ENCODE measurements at regions not wholly inside any gene's neighbourhood (a gene's known extent, or its start where the extent isn't known, plus 50 kb on each side); places are given as distances from the start of the nearest gene placed in this dataset.

DNA sequence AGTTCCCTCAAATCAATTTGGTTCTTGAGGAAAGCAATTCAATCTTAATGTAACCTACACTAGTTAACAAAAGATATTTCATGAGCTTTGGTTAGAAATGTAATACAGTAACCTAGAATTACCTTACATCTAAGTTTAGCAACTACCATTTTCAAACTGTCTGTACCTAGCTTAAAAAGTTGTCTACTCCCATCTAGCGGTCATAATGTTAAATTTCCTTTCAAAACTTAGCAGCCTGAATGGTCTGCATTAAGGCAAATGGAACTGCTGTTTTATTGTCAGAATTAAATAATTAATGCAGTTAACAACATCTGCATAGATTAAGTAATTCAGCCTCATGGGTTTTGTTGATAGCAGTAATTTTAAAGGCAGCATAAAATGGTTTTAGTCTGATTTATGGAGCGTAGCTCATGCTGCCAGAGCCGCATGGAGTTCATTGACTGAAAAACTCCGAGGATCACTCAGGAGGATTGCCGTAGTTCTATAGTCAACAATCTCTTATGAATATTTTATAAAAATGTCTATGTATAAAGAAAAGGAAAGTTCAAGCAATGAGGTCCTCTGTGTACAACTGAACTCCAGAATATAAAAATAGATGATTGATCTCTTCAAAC is 485.4 kb upstream of the MANEA start:
- Mint-ChIP-seq H3K27me3 (ENCODE audit: insufficient read depth, low read depth, poor library complexity) (no peaks in the 10 kb centered on the region), H3K9me3 (no peaks in the 10 kb centered on the region), H3K36me3 (ENCODE audit: low read depth) (no peaks in the 10 kb centered on the region), H3K4me1 (peaks cover 7% of the 10 kb centered on the region), H3K4me3 (no peak overlapping the region), H3K27ac (no peak overlapping the region)
- ATAC-seq (peak; percentile 77), DNase-seq (ENCODE audit: low spot score) (peak; percentile 75)
- Histone ChIP-seq H3K4me1 (ENCODE audit: insufficient read depth) (no peaks in the 10 kb centered on the region), H2AFZ (no peak overlapping the region), H3K36me3 (ENCODE audit: insufficient read depth) (no peaks in the 10 kb centered on the region), H3F3A (replicated peaks; ENCODE audit: low read depth) (no peaks in the 10 kb centered on the region), H3K9me2 (ENCODE audit: insufficient read depth) (no peaks in the 10 kb centered on the region), H3K79me2 (replicated peaks; ENCODE audit: insufficient read depth) (no peaks in the 10 kb centered on the region), H3K27ac (ENCODE audit: low read depth) (no peak overlapping the region), H3K27me3 (ENCODE audit: insufficient read depth) (no peaks in the 10 kb centered on the region), H3K4me3 (no peak overlapping the region), H3K4me2 (no peak overlapping the region), H4K20me1 (replicated peaks; ENCODE audit: insufficient read depth) (no peaks in the 10 kb centered on the region)
- TF ChIP-seq, protein P1, sequence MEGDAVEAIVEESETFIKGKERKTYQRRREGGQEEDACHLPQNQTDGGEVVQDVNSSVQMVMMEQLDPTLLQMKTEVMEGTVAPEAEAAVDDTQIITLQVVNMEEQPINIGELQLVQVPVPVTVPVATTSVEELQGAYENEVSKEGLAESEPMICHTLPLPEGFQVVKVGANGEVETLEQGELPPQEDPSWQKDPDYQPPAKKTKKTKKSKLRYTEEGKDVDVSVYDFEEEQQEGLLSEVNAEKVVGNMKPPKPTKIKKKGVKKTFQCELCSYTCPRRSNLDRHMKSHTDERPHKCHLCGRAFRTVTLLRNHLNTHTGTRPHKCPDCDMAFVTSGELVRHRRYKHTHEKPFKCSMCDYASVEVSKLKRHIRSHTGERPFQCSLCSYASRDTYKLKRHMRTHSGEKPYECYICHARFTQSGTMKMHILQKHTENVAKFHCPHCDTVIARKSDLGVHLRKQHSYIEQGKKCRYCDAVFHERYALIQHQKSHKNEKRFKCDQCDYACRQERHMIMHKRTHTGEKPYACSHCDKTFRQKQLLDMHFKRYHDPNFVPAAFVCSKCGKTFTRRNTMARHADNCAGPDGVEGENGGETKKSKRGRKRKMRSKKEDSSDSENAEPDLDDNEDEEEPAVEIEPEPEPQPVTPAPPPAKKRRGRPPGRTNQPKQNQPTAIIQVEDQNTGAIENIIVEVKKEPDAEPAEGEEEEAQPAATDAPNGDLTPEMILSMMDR (conservative IDR thresholded peaks at IDR 0.05; ENCODE audit: low read depth in 2 of 2), result peak; percentile 69 to 88
- TF ChIP-seq ZNF114 (CRISPR knock-in tag; IDR thresholded peaks at IDR 0.05), result no peak

DNA sequence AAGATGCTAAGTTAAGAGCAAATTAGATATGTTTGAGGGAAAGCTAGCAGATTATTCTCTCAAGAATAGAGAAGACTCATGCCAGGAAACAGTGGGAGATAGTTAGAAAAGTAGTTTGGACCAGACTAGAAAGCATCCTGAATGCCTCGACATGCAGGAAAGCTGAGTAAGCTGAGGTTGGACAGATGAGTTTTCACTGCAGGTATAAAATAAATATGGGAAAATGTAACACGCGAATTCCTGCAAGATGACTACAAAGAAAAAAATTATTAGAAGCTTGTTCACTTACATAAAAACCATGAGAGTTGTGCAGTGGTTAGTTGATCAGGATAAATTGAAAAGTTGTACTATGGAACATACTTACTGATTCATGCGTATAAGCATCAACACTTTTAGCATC is 484.2 kb upstream of the MANEA start:
- Histone ChIP-seq H3K27ac (ENCODE audit: low read depth) (no peak overlapping the region), H3K4me2 (no peak overlapping the region)
- no peak overlapping the region for H3K4me3 Mint-ChIP-seq

More for the DNA sequence above, 484.2 kb upstream of the MANEA start:
- no peaks in the 10 kb centered on the region for H3K36me3 Mint-ChIP-seq (ENCODE audit: low read depth)
- H3K4me1 Mint-ChIP-seq, result peaks cover 7% of the 10 kb centered on the region
- H3K9me2 ChIP-seq (ENCODE audit: insufficient read depth), result no peaks in the 10 kb centered on the region
- H3K9me3 Mint-ChIP-seq, result no peaks in the 10 kb centered on the region
- no peaks in the 10 kb centered on the region for H3K36me3 ChIP-seq (ENCODE audit: insufficient read depth)
- H3K27ac Mint-ChIP-seq, result no peak overlapping the region
- no peaks in the 10 kb centered on the region for H3K4me1 ChIP-seq (ENCODE audit: insufficient read depth)
- no peaks in the 10 kb centered on the region for H3K79me2 ChIP-seq (replicated peaks; ENCODE audit: insufficient read depth)
- no peak overlapping the region for H3K4me3 ChIP-seq
- no peak for TF ChIP-seq POLR2AphosphoS5 (IDR thresholded peaks at IDR 0.05; ENCODE audit: low read depth)
- TF ChIP-seq EZH2phosphoT487 (IDR thresholded peaks at IDR 0.05; ENCODE audit: unreplicated experiment), result no peak
- TF ChIP-seq, protein P2, sequence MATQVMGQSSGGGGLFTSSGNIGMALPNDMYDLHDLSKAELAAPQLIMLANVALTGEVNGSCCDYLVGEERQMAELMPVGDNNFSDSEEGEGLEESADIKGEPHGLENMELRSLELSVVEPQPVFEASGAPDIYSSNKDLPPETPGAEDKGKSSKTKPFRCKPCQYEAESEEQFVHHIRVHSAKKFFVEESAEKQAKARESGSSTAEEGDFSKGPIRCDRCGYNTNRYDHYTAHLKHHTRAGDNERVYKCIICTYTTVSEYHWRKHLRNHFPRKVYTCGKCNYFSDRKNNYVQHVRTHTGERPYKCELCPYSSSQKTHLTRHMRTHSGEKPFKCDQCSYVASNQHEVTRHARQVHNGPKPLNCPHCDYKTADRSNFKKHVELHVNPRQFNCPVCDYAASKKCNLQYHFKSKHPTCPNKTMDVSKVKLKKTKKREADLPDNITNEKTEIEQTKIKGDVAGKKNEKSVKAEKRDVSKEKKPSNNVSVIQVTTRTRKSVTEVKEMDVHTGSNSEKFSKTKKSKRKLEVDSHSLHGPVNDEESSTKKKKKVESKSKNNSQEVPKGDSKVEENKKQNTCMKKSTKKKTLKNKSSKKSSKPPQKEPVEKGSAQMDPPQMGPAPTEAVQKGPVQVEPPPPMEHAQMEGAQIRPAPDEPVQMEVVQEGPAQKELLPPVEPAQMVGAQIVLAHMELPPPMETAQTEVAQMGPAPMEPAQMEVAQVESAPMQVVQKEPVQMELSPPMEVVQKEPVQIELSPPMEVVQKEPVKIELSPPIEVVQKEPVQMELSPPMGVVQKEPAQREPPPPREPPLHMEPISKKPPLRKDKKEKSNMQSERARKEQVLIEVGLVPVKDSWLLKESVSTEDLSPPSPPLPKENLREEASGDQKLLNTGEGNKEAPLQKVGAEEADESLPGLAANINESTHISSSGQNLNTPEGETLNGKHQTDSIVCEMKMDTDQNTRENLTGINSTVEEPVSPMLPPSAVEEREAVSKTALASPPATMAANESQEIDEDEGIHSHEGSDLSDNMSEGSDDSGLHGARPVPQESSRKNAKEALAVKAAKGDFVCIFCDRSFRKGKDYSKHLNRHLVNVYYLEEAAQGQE (IDR thresholded peaks at IDR 0.05; ENCODE audit: unreplicated experiment), result no peak
- TF ChIP-seq, protein P1 (conservative IDR thresholded peaks at IDR 0.05; ENCODE audit: low read depth in 2 of 2), result no peak
- TF ChIP-seq NANOG (IDR thresholded peaks at IDR 0.05; ENCODE audit: borderline replicate concordance), result no peak
- no peaks in the 10 kb centered on the region for H4K20me1 ChIP-seq (replicated peaks; ENCODE audit: insufficient read depth)
- DNase-seq (ENCODE audit: low spot score) (no peak), ATAC-seq (no peak)
- no peaks in the 10 kb centered on the region for H3K27me3 Mint-ChIP-seq (ENCODE audit: insufficient read depth, low read depth, poor library complexity)
- H2AFZ ChIP-seq, result no peak overlapping the region
- H3K27me3 ChIP-seq (ENCODE audit: insufficient read depth), result no peaks in the 10 kb centered on the region
- no peaks in the 10 kb centered on the region for H3F3A ChIP-seq (replicated peaks; ENCODE audit: low read depth)

All from GM23338 (cell line).